ENCODE measurements at regions not wholly inside any gene's neighbourhood (a gene's known extent, or its start where the extent isn't known, plus 50 kb on each side); places are given as distances from the start of the nearest gene placed in this dataset.

- intact Hi-C loops (cut with micrococcal nuclease) (no loop called here), dilution Hi-C loops (cut with MboI; ENCODE audit: extremely low pct_ligation_motif_present, low sequenced_read_pairs) (no loop called here)
- H3K79me2 ChIP-seq (ENCODE audit: control insufficient read depth, insufficient read depth, low read length): no peaks in the 10 kb centered on the region
- DNase-seq (ENCODE audit: low read depth, low spot score): no peak
- no peaks in the 10 kb centered on the region for H3K4me1 ChIP-seq (ENCODE audit: control insufficient read depth, extremely low read depth, insufficient read depth, low read length)
- H3K27ac ChIP-seq (ENCODE audit: insufficient read depth, low read depth, low read length): no peak overlapping the region
- H4K20me1 ChIP-seq (replicated peaks; ENCODE audit: control insufficient read depth, extremely low read depth, insufficient read depth, low read length): no peaks in the 10 kb centered on the region
- H3K9me1 ChIP-seq (replicated peaks; ENCODE audit: control insufficient read depth, extremely low read depth, insufficient read depth, low read length): no peaks in the 10 kb centered on the region
- BruUV-seq (replicated peaks): no TSS peak
- H3K27me3 ChIP-seq (ENCODE audit: control insufficient read depth in 2 of 2, insufficient read depth in 2 of 2, low read length in 2 of 2): no peaks in the 10 kb centered on the region
- no peak overlapping the region for H3K4me2 ChIP-seq (ENCODE audit: insufficient read depth, low read length)
- H3K4me3 ChIP-seq (replicated peaks in 1 of 3; ENCODE audit: insufficient read depth in 1 of 3, low read depth in 1 of 3, low read length in 3 of 3): no peak overlapping the region
- TF ChIP-seq GATA2 (IDR thresholded peaks at IDR 0.05; ENCODE audit: insufficient read depth, insufficient read length, low read depth, low read length) (no peak), EZH2 (IDR thresholded peaks at IDR 0.05; ENCODE audit: borderline replicate concordance, low read depth, low read length, severe bottlenecking) (no peak), POLR2A (IDR thresholded peaks at IDR 0.05; ENCODE audit: low read depth, low read length) (no peak), MAX (IDR thresholded peaks at IDR 0.05; ENCODE audit: insufficient read depth, insufficient read length) (no peak), POLR2AphosphoS5 (IDR thresholded peaks at IDR 0.05; ENCODE audit: insufficient read depth, low read depth, low read length) (no peak), MYC (IDR thresholded peaks at IDR 0.05; ENCODE audit: low read depth, low read length) (no peak), FOS (IDR thresholded peaks at IDR 0.05; ENCODE audit: borderline replicate concordance, insufficient read depth, low read length) (no peak), JUN (IDR thresholded peaks at IDR 0.05; ENCODE audit: borderline replicate concordance, insufficient read depth, insufficient read length, low read depth) (no peak), CTCF (IDR thresholded peaks at IDR 0.05; ENCODE audit: extremely low read depth in 1 of 2, insufficient read depth in 1 of 2, low read depth in 1 of 2, low read length in 2 of 2) (no peak)
- H3K9ac ChIP-seq (replicated peaks; ENCODE audit: extremely low read depth, insufficient read depth, low read length): no peak overlapping the region
- H2AFZ ChIP-seq (ENCODE audit: low read depth, low read length): no peak overlapping the region
- H3K9me3 ChIP-seq (replicated peaks; ENCODE audit: control insufficient read depth, insufficient read depth, low read length): no peaks in the 10 kb centered on the region
- no peaks in the 10 kb centered on the region for H3K36me3 ChIP-seq (ENCODE audit: control insufficient read depth in 2 of 2, extremely low read depth in 1 of 2, insufficient read depth in 2 of 2, low read length in 2 of 2)
- FAIRE-seq: peak; percentile 56
- ChIA-PET POLR2A (no interaction called here), CTCF (no interaction called here)
These were observed 56.8 kb upstream of the CKS2 start for GRCh38 chr9:89254058-89254772.

Data from endothelial cell of umbilical vein (primary cell).